Panc1 (cell line): ENCODE measurements at regions not wholly inside any gene's neighbourhood (a gene's known extent, or its start where the extent isn't known, plus 50 kb on each side); places are given as distances from the start of the nearest gene placed in this dataset.

Source experiments
- POLR2AphosphoS5 ChIP-seq: IDR thresholded peaks from 2 replicates; pipeline ENCODE4 v1.6.1; 2012; ENCODE audit warnings: mild to moderate bottlenecking, low read depth, low read length, moderate library complexity
- TF ChIP-seq, protein P1 (sequence below): fragments of 450-650 bp; IDR thresholded peaks from 2 replicates; pipeline ENCODE4 v1.5.1; 2017; ENCODE audit warnings: mild to moderate bottlenecking
- TF ChIP-seq, protein P2 (sequence below), 2 experiments: IDR thresholded peaks; 2 replicates each; pipeline ENCODE4 v1.6.1; 2011 to 2012; ENCODE audit warnings: low read depth in 2 of 2, control low read depth in 1 of 2, low read length in 1 of 2, mild to moderate bottlenecking in 1 of 2, moderate library complexity in 1 of 2; ENCODE audit not compliant: insufficient read depth in 1 of 2

DNA sequence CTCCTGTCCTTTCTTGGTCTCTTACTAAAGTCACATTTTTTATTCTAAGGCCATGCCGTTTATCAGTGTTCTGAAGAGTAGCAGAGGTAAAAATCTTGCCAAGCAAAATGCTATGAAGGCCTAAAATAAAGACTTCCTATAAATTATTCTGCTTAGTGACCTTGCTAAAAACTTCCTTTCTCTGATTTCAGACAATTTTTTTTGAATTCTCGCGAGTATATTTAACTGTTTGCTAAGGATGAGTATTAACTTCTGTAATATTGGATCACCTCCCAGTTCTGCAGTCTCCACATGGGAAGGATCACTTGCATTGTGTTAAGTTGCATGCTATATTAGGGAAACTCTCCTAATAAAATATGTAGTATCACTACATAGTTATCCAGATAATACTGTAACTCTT is 123.4 kb upstream of the SNX7 start:
- TF ChIP-seq, protein P1, sequence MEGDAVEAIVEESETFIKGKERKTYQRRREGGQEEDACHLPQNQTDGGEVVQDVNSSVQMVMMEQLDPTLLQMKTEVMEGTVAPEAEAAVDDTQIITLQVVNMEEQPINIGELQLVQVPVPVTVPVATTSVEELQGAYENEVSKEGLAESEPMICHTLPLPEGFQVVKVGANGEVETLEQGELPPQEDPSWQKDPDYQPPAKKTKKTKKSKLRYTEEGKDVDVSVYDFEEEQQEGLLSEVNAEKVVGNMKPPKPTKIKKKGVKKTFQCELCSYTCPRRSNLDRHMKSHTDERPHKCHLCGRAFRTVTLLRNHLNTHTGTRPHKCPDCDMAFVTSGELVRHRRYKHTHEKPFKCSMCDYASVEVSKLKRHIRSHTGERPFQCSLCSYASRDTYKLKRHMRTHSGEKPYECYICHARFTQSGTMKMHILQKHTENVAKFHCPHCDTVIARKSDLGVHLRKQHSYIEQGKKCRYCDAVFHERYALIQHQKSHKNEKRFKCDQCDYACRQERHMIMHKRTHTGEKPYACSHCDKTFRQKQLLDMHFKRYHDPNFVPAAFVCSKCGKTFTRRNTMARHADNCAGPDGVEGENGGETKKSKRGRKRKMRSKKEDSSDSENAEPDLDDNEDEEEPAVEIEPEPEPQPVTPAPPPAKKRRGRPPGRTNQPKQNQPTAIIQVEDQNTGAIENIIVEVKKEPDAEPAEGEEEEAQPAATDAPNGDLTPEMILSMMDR, result no peak
- TF ChIP-seq, protein P2, sequence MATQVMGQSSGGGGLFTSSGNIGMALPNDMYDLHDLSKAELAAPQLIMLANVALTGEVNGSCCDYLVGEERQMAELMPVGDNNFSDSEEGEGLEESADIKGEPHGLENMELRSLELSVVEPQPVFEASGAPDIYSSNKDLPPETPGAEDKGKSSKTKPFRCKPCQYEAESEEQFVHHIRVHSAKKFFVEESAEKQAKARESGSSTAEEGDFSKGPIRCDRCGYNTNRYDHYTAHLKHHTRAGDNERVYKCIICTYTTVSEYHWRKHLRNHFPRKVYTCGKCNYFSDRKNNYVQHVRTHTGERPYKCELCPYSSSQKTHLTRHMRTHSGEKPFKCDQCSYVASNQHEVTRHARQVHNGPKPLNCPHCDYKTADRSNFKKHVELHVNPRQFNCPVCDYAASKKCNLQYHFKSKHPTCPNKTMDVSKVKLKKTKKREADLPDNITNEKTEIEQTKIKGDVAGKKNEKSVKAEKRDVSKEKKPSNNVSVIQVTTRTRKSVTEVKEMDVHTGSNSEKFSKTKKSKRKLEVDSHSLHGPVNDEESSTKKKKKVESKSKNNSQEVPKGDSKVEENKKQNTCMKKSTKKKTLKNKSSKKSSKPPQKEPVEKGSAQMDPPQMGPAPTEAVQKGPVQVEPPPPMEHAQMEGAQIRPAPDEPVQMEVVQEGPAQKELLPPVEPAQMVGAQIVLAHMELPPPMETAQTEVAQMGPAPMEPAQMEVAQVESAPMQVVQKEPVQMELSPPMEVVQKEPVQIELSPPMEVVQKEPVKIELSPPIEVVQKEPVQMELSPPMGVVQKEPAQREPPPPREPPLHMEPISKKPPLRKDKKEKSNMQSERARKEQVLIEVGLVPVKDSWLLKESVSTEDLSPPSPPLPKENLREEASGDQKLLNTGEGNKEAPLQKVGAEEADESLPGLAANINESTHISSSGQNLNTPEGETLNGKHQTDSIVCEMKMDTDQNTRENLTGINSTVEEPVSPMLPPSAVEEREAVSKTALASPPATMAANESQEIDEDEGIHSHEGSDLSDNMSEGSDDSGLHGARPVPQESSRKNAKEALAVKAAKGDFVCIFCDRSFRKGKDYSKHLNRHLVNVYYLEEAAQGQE (IDR thresholded peaks at IDR 0.05; ENCODE audit: insufficient read depth in 1 of 2, low read depth in 2 of 2, low read length in 1 of 2), result no peak
- no peak for TF ChIP-seq POLR2AphosphoS5
